GDM1 (cell line): ENCODE measurements at regions not wholly inside any gene's neighbourhood (a gene's known extent, or its start where the extent isn't known, plus 50 kb on each side); places are given as distances from the start of the nearest gene placed in this dataset.

ENCODE experiments used
- DNase-seq: peaks from one replicate; lab custom pipeline; 2025; lab: John Stamatoyannopoulos, UW

- no peak for DNase-seq
Measured at GRCh38 chr4:125944966-125945365, 630.2 kb downstream of the FAT4 start.

DNA sequence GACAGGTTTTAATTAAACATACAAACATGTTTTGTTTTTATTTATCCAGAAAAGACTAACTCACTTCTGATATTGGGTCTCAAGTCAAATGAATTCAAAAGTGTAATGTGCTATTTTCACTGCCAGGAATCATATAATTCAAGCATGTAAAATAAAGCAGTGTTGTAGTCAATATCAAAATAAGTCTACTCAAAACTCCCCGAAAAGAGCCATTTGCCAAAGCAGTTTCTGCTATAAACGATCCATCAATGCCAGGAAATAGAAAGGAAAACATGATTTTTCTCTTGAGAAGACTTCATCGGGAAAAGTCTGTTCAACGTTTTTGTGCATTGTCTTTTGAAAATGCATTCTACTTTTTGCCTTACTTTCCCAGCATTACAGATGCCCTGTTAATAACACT, 633.3 kb downstream of the FAT4 start:
- no peak for DNase-seq

DNA sequence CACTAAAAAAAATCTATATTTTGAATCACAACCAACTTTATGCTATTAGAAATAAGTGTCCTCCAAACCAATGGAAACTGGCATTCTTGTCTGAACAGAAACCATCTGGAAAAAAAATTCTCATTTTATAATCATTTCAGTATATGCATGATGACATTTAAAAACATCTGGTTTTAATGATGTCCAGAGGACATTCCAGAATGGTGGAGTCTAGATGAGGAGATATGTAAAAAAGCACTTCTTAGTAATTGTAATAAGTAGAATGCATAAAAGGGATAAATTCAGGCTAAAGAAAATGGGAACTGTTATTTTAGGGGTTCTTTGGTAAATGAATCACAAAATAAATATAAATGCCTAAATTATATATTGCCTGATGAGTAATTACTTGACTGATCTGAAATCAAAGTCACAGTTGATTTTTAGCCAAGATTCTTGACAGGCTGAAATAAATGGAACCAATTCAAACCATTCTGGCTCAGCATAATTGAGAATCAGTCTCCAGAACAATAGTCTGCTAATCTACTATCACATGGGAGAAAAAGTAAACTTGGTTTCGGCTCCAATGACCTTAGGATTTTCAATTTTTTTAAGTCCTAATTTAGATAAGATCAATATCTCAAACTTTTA, 636.6 kb downstream of the FAT4 start:
- DNase-seq = no peak

- DNase-seq = no peak
Measured at GRCh38 chr4:125952631-125953030, 637.9 kb downstream of the FAT4 start.

DNA sequence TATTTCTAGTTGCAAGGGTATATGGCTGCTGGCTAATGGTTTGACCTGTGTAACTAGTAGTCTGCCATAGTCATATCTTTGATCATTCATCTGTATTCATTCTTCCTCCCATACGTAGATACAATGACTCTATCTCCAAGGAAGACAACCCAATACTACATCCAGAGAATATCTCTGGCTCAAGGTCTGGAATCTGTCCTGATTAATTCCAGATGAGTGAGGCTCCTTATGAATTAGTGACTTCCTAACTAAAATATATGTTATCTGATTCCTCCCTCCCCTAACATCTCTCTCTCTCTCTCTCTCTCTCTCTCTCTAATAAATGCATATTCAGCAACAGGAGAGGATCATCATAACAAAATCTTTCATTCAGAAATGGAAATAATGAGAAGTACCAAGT, 641.5 kb downstream of the FAT4 start:
- DNase-seq = no peak

DNA sequence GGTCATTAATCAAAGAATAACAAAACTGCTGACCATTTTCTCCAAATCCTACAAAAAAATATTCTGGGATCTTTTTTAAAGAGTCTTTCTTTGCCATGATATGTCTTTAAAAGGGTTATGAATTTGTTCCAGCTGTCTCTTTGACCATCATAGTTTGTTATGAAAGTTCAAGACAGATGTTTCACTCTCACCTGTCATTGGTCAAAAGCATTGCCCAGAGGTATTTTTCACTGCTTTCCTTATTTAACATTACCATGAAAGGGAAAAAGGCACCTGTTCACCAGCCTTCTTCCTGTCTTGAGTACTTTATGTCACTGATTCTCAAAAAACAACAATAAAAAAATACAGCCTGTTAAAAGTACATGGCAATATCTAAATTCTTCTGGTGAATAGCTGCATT, 643.8 kb downstream of the FAT4 start:
- DNase-seq = no peak

DNA sequence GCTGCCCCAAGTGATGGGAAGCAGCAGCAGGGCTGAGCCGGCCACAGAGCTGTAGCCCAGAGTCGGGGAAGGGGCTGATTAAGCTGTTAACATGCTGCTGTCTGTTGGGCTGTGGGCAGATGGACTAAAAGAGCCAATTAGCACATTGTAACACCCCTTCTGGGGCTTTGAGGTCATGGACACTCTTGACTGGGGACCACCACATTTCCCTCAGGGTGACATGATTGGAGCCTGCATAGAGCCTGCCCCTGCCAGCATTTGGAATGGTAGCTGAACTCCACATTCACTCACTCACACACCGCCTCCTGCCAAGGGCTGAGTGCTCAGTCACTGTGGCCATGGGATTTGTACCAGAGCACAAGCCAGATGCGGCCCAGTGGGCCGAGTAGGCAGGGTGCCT, 646.9 kb downstream of the FAT4 start:
- no peak for DNase-seq

GRCh38 chr4:125975861-125976397, 661.2 kb downstream of the FAT4 start:
- no peak for DNase-seq

DNA sequence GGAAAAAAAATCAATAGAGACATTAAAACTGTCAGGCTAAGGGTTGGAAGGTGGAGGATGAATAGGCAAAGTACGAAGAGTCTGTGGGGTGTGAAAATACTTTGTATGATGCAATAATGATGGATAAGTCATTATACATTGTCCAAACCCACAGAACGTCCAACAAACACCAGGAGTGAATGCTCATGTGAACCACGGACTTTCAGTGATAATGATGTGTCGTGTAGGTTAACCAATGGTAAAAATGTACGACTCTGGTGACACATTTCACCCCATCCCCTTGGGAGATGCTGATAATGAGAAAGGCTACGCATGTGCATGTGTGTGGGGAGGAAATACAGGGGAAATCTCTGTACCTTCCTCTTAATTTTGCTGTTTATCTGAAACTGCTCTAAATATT, 665.2 kb downstream of the FAT4 start:
- DNase-seq = no peak

- DNase-seq = no peak
Measured at GRCh38 chr4:125983168-125983567, 668.4 kb downstream of the FAT4 start.

- no peak for DNase-seq
Measured at GRCh38 chr4:125985856-125986255, 671.1 kb downstream of the FAT4 start.

GRCh38 chr4:125986307-125986706, 671.6 kb downstream of the FAT4 start:
- no peak for DNase-seq

- DNase-seq = no peak
Measured at GRCh38 chr4:125988464-125988863, 673.7 kb downstream of the FAT4 start.

DNA sequence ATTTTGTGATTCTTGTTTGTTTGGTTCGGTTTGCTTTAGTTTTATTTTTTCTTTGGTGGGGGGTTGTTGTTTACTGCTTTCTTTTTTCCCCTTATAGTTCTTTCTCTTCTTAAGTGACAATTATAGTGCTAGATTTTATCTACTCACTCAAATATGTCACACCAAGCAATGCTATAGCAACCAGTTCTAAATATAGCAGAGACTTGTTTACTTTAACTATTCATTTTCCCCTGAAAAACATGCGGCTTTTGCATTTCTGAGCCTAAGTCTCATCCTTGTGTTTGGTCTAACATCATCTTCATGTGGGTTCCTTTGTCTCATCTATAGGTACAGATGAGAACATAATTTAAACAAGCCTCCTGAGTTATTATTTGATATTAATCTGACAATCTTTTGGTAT, 676.6 kb downstream of the FAT4 start:
- no peak for DNase-seq

DNA sequence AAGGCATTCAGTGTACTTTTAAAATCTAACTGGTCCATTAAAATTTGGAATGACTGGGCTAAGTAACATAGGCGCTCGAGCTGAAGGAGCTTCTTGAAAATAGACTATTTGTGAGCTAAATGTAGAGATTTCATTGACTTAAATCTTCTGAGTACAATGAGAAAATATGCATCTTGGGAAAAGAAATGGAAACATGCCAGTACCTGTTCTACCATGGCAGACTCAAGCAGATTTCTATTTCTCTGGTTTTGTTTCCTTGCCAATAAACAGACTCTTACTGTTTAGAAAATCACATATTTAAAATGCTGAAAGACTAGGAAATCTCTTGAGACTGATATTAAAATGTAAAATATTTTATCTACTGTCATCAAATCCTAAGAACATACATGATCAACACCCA, 678.1 kb downstream of the FAT4 start:
- DNase-seq = no peak

DNA sequence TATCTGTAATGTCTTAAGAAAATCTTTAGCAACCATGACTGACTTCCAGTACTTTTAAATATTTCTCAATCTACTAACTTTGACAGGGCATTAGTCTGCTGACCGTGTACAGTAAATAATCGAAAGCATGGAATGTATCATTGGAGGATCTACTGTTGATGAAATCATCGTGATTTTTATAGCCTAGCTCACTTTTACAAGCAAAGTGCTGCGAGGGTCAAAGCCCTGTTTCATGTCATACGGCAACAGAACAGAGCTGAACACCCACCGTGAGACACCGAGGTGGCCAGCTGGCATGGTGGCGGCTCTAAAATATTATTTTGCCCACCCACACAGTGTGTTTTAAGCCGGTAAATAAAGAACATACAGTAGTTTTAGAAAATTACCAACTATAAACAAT, 679.3 kb downstream of the FAT4 start:
- no peak for DNase-seq

DNA sequence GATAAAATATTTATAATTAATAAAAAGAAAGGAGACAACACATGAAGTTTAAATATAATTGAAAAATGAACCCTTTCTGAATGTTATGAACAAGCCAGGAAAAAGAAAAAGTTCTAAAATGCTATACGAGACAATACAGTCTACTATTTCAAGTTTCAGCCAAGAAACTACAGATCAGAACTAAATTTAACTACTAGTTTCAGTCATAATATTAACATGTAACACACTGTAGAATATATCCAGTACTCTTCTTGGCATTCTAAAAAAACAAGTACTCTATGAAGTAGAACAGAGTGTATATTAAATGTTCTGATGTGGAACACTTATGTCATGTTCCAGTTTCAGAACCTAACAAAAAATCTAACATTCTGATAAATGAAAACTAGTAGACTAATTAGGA, 679.7 kb downstream of the FAT4 start:
- no peak for DNase-seq

DNA sequence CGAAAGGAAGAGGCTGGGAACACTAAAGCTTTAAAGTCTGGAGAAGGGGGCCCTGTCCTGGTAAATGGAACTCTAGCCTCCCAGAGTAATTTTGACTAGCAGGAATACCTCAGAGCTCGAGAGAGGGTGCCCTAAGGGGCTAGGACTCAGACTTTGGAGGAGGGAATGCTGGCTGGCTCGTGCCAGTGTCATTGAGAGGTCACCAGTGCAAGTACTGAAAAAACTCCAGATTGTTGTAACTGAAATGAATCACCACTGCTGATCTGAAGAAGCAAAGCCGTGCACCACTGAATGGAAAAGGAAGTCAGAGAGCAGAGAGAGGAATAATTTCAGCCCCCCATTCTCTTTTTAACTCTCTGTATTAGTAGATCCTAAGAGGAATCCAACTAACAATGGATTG, 690.2 kb downstream of the FAT4 start:
- no peak for DNase-seq

DNA sequence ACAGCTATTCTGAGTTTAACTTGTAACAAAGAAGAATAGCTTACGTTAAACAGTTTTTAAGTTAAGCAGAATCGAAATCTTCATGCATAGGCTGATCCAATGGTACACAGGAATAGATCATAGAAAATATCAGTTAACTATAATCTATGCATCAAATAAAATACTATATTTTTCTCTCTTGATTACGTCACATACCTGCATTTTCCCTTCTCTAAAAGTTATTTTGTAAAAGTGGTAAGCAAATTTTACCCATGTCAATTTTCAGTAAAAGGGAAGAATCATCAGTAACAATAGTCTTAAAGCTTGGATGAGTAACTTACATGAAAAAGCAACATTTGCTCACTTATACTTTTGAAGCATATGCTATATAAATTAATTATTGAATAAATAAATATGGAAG, 692.4 kb downstream of the FAT4 start:
- DNase-seq = no peak

DNA sequence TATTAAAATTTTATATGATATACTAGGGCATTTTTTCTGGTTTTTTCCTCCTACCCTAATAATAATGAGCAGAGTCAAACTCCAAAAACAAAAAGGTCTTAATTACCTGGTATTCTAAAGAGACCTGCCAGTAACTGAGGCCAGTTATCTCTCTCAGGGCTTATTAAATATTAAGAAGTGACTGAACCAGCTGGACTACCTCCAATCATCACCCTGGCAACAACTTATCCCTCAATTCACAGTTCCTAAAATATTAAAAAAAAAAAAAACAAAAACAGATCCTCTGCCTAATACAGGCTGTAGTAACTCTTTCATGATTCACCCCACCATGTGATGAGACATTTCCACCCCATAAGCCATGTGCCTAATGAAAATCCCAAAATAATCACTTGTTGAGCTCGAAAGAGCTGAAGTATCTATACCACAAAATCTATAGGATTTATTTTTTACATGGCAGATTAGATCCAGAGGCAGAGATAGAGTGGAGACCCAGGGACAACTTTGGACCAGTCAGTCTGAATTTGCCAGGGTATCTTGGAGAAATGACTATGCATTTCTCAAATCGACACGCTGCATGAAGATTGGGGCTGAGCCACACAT, 698.0 kb downstream of the FAT4 start:
- DNase-seq = no peak

- DNase-seq = no peak
Measured at GRCh38 chr4:126018274-126018673, 703.5 kb downstream of the FAT4 start.

GRCh38 chr4:126023896-126024295, 709.1 kb downstream of the FAT4 start:
- no peak for DNase-seq

DNA sequence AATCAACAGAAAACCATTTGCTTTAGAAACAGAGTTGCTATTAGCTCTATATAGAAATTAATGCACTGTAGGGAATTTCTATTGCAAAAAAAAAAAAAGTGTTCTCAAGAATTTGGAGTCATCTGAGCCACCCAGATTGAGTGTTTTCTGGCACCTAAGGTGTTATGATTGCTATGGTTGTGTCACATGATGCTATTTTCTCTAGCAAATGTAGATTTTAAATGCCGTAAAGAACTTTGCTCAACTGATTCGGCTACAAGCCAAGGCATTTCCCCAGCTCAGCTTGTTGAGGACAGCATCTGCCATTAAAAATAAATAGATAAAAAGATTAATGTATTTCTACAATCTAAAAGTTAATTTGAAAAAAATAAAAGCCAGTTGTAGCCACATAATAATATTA, 712.8 kb downstream of the FAT4 start:
- no peak for DNase-seq

GRCh38 chr4:126028876-126029275, 714.1 kb downstream of the FAT4 start:
- DNase-seq = no peak
